Gastrocnemius medialis (tissue), 4 donors: ENCODE measurements at regions not wholly inside any gene's neighbourhood (a gene's known extent, or its start where the extent isn't known, plus 50 kb on each side); places are given as distances from the start of the nearest gene placed in this dataset.

ENCODE experiments used
- ATAC-seq, 2 donors: fragments of 150-250 bp; one replicate each; pipeline ENCODE4 v1.9.1; 2016
- DNase-seq, 2 donors: peaks; one replicate each; pipeline ENCODE4 v3.0.0-alpha.2; 2019
- H3K27ac ChIP-seq, 4 donors: fragments of 200-600 bp; sonication (generic); 1 replicate in 1 of 4; 2 replicates in 3 of 4; pipeline ENCODE4 v1.5.1; 2016 to 2018; ENCODE audit warnings: mild to moderate bottlenecking in 2 of 4, moderate library complexity in 1 of 4
- H3K27me3 ChIP-seq, 3 donors: fragments of 200-600 bp; sonication (generic) in 2 of 3; 1 replicate in 1 of 3; 2 replicates in 2 of 3; pipeline versions ENCODE4 v1.5.1 to v1.6.0; 2016 to 2019; ENCODE audit warnings: mild to moderate bottlenecking in 1 of 3, moderate library complexity in 1 of 3
- H3K36me3 ChIP-seq, 2 donors: fragments of 200-600 bp; sonication (generic) in 1 of 2; one replicate each; pipeline ENCODE4 v1.5.1; 2017 to 2018
- H3K4me1 ChIP-seq, 2 donors: fragments of 200-600 bp; sonication (generic) in 1 of 2; one replicate each; pipeline ENCODE4 v1.5.1; 2016 to 2017; ENCODE audit warnings: mild to moderate bottlenecking in 2 of 2
- H3K4me3 ChIP-seq, 4 donors: fragments of 200-600 bp; sonication (generic) in 3 of 4; 1 replicate in 1 of 4; 2 replicates in 3 of 4; pipeline ENCODE4 v1.5.1; 2016 to 2019; ENCODE audit warnings: mild to moderate bottlenecking in 2 of 4
- H3K9me3 ChIP-seq, 3 donors: fragments of 200-600 bp; sonication (generic) in 2 of 3; 1 replicate in 1 of 3; 2 replicates in 2 of 3; pipeline ENCODE4 v1.5.1; 2016 to 2019
- POLR2A ChIP-seq, 2 donors: fragments of 450-650 bp; IDR thresholded peaks; one replicate each; pipeline ENCODE4 v1.6.1; 2017; ENCODE audit warnings: antibody characterized with exemption in 2 of 2, mild to moderate bottlenecking in 2 of 2, moderate library complexity in 2 of 2
- in situ Hi-C, 4 donors: fragments of 200-750 bp; cut with MboI; loops; one replicate each; pipeline versions ENCODE4 v1.15.0 to v1.8.0; 2017; ENCODE audit warnings: low sequenced_read_pairs in 4 of 4
- intact Hi-C: fragments of 100-400 bp; cut with DNase I; formaldehyde crosslinking; loops from one replicate; pipeline ENCODE4 v1.15.1; 2023; ENCODE audit warnings: low total_unique reads
- TF ChIP-seq, protein P1 (sequence below), 5 experiments: fragments of 450-650 bp in 3 of 5; fragments of 200-600 bp in 2 of 5; sonication (generic) in 2 of 5; IDR thresholded peaks in 4 of 5; conservative IDR thresholded peaks in 1 of 5; 1 replicate in 4 of 5; 2 replicates in 1 of 5; pipeline ENCODE4 v1.5.1; 2016 to 2019; ENCODE audit warnings: antibody characterized with exemption in 5 of 5, mild to moderate bottlenecking in 3 of 5, moderate library complexity in 3 of 5

DNA sequence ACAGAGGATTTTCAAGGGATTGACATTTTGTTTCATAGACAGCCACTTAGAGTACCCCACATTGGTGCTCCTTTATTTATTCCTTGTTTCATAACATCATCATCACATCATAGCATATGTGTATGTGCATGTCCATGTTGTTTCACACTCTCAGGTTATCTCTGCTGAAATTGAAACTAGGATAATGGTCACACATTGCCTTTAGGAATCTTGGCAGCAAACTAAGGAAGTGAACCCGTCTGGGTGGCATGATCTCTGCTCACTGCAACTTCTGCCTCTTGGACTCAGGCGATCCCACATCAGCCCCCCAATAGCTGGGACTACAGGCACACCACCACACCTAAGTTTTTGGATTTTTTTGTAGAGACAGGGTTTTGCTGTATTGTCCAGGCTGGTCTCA is 234.2 kb upstream of the ANKRD50 start:
- Histone ChIP-seq H3K36me3 (no peaks in the 10 kb centered on the region), H3K27me3 (no peaks in the 10 kb centered on the region), H3K9me3 (no peaks in the 10 kb centered on the region), H3K27ac (no peak overlapping the region), H3K4me3 (no peak overlapping the region), H3K4me1 (peaks cover 0 to 14% of the 10 kb centered on the region in 2 donors)
- no peak for DNase-seq
- intact Hi-C loops (no loop called here), in situ Hi-C loops (no loop called here)
- ATAC-seq: peak; percentile 30 to 46
- TF ChIP-seq POLR2A (IDR thresholded peaks at IDR 0.05): no peak
- TF ChIP-seq, protein P1, sequence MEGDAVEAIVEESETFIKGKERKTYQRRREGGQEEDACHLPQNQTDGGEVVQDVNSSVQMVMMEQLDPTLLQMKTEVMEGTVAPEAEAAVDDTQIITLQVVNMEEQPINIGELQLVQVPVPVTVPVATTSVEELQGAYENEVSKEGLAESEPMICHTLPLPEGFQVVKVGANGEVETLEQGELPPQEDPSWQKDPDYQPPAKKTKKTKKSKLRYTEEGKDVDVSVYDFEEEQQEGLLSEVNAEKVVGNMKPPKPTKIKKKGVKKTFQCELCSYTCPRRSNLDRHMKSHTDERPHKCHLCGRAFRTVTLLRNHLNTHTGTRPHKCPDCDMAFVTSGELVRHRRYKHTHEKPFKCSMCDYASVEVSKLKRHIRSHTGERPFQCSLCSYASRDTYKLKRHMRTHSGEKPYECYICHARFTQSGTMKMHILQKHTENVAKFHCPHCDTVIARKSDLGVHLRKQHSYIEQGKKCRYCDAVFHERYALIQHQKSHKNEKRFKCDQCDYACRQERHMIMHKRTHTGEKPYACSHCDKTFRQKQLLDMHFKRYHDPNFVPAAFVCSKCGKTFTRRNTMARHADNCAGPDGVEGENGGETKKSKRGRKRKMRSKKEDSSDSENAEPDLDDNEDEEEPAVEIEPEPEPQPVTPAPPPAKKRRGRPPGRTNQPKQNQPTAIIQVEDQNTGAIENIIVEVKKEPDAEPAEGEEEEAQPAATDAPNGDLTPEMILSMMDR (IDR thresholded peaks at IDR 0.05 in 4 of 5, conservative IDR thresholded peaks at IDR 0.05 in 1 of 5): no peak

DNA sequence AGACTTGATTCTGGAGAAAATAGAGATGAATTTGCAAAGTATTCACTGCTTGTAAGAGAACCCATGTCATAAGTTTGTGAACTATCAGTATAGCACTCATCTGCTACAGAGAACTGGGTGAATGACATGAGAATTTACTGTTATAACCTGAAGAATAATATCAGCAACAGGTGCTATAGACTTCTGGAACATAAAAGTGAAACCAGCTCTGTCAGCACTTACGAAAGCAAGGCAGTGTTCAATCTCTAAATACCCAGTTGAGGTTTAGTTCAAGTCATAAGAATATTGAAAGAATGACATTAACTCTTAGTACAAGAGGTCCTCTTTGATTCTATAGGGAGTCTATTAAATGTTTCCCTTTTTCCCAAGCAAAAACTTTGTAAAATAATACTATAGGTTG is 232.9 kb upstream of the ANKRD50 start:
- Histone ChIP-seq H3K36me3 (no peaks in the 10 kb centered on the region), H3K27ac (peak overlapping the region in 1 of 4 donors; percentile 3), H3K4me1 (peaks cover 9 to 16% of the 10 kb centered on the region in 2 donors), H3K27me3 (no peaks in the 10 kb centered on the region), H3K9me3 (no peaks in the 10 kb centered on the region), H3K4me3 (peak overlapping the region; percentile 3 to 36 (median 10))
- in situ Hi-C loops (no loop called here), intact Hi-C loops (no loop called here)
- ATAC-seq: peak; percentile 50 to 71
- TF ChIP-seq, protein P1 (IDR thresholded peaks at IDR 0.05 in 4 of 5, conservative IDR thresholded peaks at IDR 0.05 in 1 of 5): no peak
- TF ChIP-seq POLR2A (IDR thresholded peaks at IDR 0.05): no peak
- DNase-seq: no peak

- peaks cover 12 to 23% of the 10 kb centered on the region in 2 donors for H3K4me1 ChIP-seq
- ATAC-seq: peak in 1 of 2 donors; percentile 34
- in situ Hi-C loops: no loop called here
- H3K9me3 ChIP-seq: no peaks in the 10 kb centered on the region
- no peaks in the 10 kb centered on the region for H3K36me3 ChIP-seq
- no peak for DNase-seq
- H3K27me3 ChIP-seq: no peaks in the 10 kb centered on the region
- no peak for TF ChIP-seq POLR2A (IDR thresholded peaks at IDR 0.05)
- TF ChIP-seq, protein P1 (IDR thresholded peaks at IDR 0.05 in 4 of 5, conservative IDR thresholded peaks at IDR 0.05 in 1 of 5): no peak
- intact Hi-C loops: no loop called here
- no peak overlapping the region for H3K4me3 ChIP-seq
- no peak overlapping the region for H3K27ac ChIP-seq
Observed at GRCh38 chr4:124943938-124944337, 231.4 kb upstream of the ANKRD50 start.

DNA sequence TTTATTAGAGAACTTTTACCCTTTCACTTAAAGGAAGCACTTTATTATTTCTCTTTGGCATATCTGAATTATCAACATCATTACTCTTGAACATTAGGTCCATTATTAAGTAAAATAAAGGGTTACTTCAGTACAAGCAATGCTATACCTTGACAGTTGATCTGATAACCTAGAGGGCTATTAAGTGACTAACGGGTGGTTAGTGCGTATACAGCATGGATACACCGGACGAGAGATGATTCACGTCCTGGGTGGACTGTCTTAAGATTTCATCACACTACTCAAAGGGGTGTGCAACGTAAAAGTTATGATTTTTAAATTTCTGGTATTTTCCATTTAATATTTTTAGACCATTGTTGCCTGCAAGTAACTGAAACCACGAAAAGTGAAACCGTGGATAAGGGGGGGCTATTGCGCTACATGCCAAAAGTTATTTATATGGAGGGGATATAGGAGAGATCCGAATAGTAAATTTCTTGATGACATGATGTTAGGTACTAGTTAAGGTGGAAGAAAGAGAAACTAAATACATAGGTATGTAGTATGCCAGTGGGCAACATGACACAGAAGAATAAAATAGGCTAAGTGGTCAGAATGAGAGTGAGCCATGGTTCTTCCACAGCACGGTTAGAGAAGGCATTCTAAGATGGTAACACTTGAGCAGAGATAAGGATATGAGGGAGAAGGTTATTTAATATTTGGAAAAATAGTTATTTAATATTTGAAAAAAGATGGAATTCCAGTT is 230.8 kb upstream of the ANKRD50 start:
- H3K4me1 ChIP-seq: peaks cover 16 to 26% of the 10 kb centered on the region in 2 donors
- H3K9me3 ChIP-seq: no peaks in the 10 kb centered on the region
- no peak overlapping the region for H3K4me3 ChIP-seq
- H3K27me3 ChIP-seq: no peaks in the 10 kb centered on the region
- TF ChIP-seq, protein P1 (IDR thresholded peaks at IDR 0.05 in 4 of 5, conservative IDR thresholded peaks at IDR 0.05 in 1 of 5): no peak
- TF ChIP-seq POLR2A (IDR thresholded peaks at IDR 0.05): no peak
- H3K27ac ChIP-seq: no peak overlapping the region
- no peak for DNase-seq
- intact Hi-C loops: no loop called here
- ATAC-seq: no peak
- H3K36me3 ChIP-seq: no peaks in the 10 kb centered on the region
- in situ Hi-C loops: no loop called here
